RWPE1 (cell line): ENCODE measurements at regions not wholly inside any gene's neighbourhood (a gene's known extent, or its start where the extent isn't known, plus 50 kb on each side); places are given as distances from the start of the nearest gene placed in this dataset.

Source experiments
- CTCF ChIA-PET: fragments of 350-600 bp; sonication (Branson Sonifier 250); formaldehyde crosslinking; extraction: SDS; loops from one replicate; lab custom pipeline; 2021; lab: Yijun Ruan, JAX
- POLR2A ChIA-PET: fragments of 400-600 bp; formaldehyde crosslinking; extraction: SDS; loops from one replicate; lab custom pipeline; 2020; ENCODE audit warnings: antibody characterized with exemption; ENCODE audit not compliant: low non-redundant PET; lab: Yijun Ruan, JAX
- DNase-seq: peaks from one replicate; pipeline ENCODE4 v3.0.0; 2012; ENCODE audit warnings: low spot score
- H3K27ac ChIP-seq: fragments of 450-650 bp; 2 replicates; pipeline ENCODE4 v1.5.1; 2017
- CTCF ChIP-seq: fragments of 450-650 bp; conservative IDR thresholded peaks from 2 replicates; pipeline ENCODE4 v1.5.1; 2017; ENCODE audit warnings: low read depth, mild to moderate bottlenecking

GRCh38 chr10:129219364-129219763, 247.7 kb upstream of the MGMT start:
- TF ChIP-seq CTCF = no peak
- ChIA-PET CTCF (interaction anchor here (0.6 kb wide), 1 partner anchor 441 kb away, joined by 4 read pairs; no protein-coding TSS in a partner anchor), POLR2A (no interaction called here)
- no peak overlapping the region for H3K27ac ChIP-seq
- DNase-seq = no peak

GRCh38 chr10:129222436-129222835, 244.6 kb upstream of the MGMT start:
- no peak for DNase-seq
- ChIA-PET POLR2A (no interaction called here), CTCF (interaction anchor here (0.8 kb wide), 1 partner anchor 457 kb away, joined by 5 read pairs; no protein-coding TSS in a partner anchor)
- no peak for TF ChIP-seq CTCF
- no peak overlapping the region for H3K27ac ChIP-seq

DNA sequence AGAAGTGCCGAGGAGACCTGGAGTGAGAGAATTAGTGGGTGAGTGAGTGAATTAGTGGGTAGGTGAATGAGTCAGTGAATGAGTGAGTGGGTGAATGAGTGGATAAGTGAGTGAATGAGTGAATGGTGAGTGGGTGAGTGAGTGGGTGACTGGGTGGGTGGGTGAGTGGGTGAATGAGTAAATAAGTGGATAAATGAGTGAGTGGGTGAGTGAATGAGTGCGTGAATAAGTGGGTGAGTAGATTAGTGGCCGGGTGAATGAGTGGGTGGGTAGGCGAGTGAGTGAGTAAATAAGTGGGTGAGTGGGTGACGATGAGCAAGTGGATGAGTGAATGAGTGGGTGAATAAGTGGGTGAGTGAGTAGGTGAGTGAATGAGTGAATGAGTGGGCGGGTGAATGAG, 243.7 kb upstream of the MGMT start:
- ChIA-PET CTCF (no interaction called here), POLR2A (no interaction called here)
- DNase-seq = no peak
- no peak overlapping the region for H3K27ac ChIP-seq
- no peak for TF ChIP-seq CTCF

- H3K27ac ChIP-seq = no peak overlapping the region
- no peak for TF ChIP-seq CTCF
- ChIA-PET POLR2A (no interaction called here), CTCF (no interaction called here)
- DNase-seq = no peak
These were observed 243.0 kb upstream of the MGMT start for GRCh38 chr10:129224065-129224464.

- CTCF ChIA-PET = interaction anchor here (0.6 kb wide), 2 partner anchors 15 to 766 kb away, joined by 3 read pairs; no protein-coding TSS in a partner anchor
- no peak for TF ChIP-seq CTCF
- H3K27ac ChIP-seq = no peak overlapping the region
- no peak for DNase-seq
- POLR2A ChIA-PET = no interaction called here
These were observed 235.2 kb upstream of the MGMT start for GRCh38 chr10:129231821-129232220.

GRCh38 chr10:129233351-129234148, 233.5 kb upstream of the MGMT start:
- no peak overlapping the region for H3K27ac ChIP-seq
- CTCF ChIA-PET = no interaction called here
- no peak for DNase-seq
- POLR2A ChIA-PET = no interaction called here
- TF ChIP-seq CTCF = no peak
